H1 (cell line): ENCODE measurements at regions not wholly inside any gene's neighbourhood (a gene's known extent, or its start where the extent isn't known, plus 50 kb on each side); places are given as distances from the start of the nearest gene placed in this dataset.

ENCODE experiments used
- CHD7 ChIP-seq: fragments of 300-600 bp; sonication (generic); IDR thresholded peaks from 2 replicates; pipeline ENCODE4 v1.7.1; 2012; ENCODE audit warnings: low read length, moderate library complexity, mild to moderate bottlenecking, inconsistent platforms; ENCODE audit not compliant: insufficient replicate concordance
- CREB1 ChIP-seq: IDR thresholded peaks from 2 replicates; pipeline ENCODE4 v1.6.1; 2012; ENCODE audit warnings: inconsistent platforms
- SIRT6 ChIP-seq: IDR thresholded peaks from one replicate; pipeline ENCODE4 v1.7.1; 2012; ENCODE audit warnings: low read length, inconsistent platforms

- TF ChIP-seq CREB1 (no peak), CHD7 (no peak), SIRT6 (no peak)
These were observed 77.9 kb upstream of the KLF7 start (continued) for GRCh38 chr2:207243601-207244000.
